ENCODE measurements at regions not wholly inside any gene's neighbourhood (a gene's known extent, or its start where the extent isn't known, plus 50 kb on each side); places are given as distances from the start of the nearest gene placed in this dataset.

DNA sequence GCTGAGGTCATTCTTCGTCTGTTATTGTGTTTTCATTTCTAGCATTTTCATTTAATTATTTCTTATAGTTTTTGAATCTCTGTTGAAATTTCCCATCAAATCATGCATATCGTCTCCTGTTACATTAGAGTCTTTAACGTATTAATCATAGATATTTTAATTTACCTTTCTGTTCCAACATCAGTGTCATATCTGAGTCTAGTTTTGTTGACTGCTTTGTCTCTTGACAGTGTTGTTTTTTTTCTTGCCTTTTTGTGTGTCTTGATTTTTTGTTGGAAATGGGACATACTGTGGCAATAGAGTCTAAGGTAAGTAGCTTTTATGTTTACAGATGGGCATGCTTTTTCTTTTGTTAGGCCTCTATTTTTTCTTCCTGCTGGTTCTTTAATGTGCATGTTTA, 286.8 kb upstream of the THRB start:
- in situ Hi-C loops (cut with MboI): loop anchor here (25.0 kb wide), 1 partner anchor 806 kb away; no protein-coding TSS in a partner anchor

DNA sequence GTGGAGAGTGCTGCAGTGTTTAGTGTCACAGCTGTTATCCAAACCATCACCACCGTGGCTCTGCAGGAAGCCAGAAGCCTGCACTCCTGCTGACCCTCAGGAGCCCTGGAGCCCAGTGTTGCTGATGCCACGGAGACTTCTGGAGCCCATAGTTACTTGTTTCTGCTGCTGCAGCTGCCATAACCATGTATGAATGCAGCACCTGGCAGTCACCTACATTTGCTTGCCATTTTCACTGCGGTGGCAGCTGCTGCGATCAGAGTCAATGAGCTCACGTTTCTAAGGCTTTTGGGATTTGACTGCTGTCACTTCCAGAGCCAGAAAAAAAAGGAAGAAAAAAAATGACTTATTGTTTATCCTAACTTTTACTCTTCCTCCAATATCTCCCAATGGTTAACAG, 299.2 kb upstream of the THRB start:
- H3K4me1 ChIP-seq (ENCODE audit: insufficient read depth): no peaks in the 10 kb centered on the region
- no peaks in the 10 kb centered on the region for H4K20me1 ChIP-seq (ENCODE audit: insufficient read depth)
- 27 to 29% methylated on average over 5 of the region's 5 CpGs for WGBS, 2 experiments (ENCODE audit: low coverage in 1 of 2, low lambda C conversion rate in 2 of 2, missing lambda C conversion rate in 2 of 2)
- H3K9me3 ChIP-seq (ENCODE audit: low read depth): no peaks in the 10 kb centered on the region
- no peaks in the 10 kb centered on the region for H3K36me3 ChIP-seq (ENCODE audit: low read depth)
- H3K4me3 ChIP-seq: no peak overlapping the region
- no peak overlapping the region for H3K4me2 ChIP-seq (ENCODE audit: unreplicated experiment)
- in situ Hi-C loops (cut with MboI): loop anchor here (25.0 kb wide), 1 partner anchor 793 kb away; no protein-coding TSS in a partner anchor
- H3K9ac ChIP-seq: no peak overlapping the region
- H2AFZ ChIP-seq: no peak overlapping the region
- no peaks in the 10 kb centered on the region for H3F3A ChIP-seq (ENCODE audit: insufficient read depth)
- no peaks in the 10 kb centered on the region for H3K27me3 ChIP-seq (replicated peaks; ENCODE audit: insufficient read depth)
- no peak overlapping the region for H3K27ac ChIP-seq
- H3K9me2 ChIP-seq (ENCODE audit: insufficient read depth): no peaks in the 10 kb centered on the region
- no peak for DNase-seq
- no peaks in the 10 kb centered on the region for H3K79me2 ChIP-seq (ENCODE audit: insufficient read depth)
- TF ChIP-seq EZH2 (IDR thresholded peaks at IDR 0.05; ENCODE audit: insufficient read depth, poor library complexity, severe bottlenecking): no peak
- no peak for TF ChIP-seq EZH2phosphoT487 (IDR thresholded peaks at IDR 0.05; ENCODE audit: insufficient read depth, low read depth)

More for the DNA sequence above, 286.8 kb upstream of the THRB start:
- Histone ChIP-seq H3K4me2 (ENCODE audit: unreplicated experiment) (no peak overlapping the region), H4K20me1 (ENCODE audit: insufficient read depth) (no peaks in the 10 kb centered on the region), H3F3A (ENCODE audit: insufficient read depth) (no peaks in the 10 kb centered on the region), H3K9me3 (ENCODE audit: low read depth) (no peaks in the 10 kb centered on the region), H3K9me2 (ENCODE audit: insufficient read depth) (no peaks in the 10 kb centered on the region), H3K4me3 (no peak overlapping the region), H3K27ac (no peak overlapping the region), H3K79me2 (ENCODE audit: insufficient read depth) (no peaks in the 10 kb centered on the region), H3K27me3 (replicated peaks; ENCODE audit: insufficient read depth) (no peaks in the 10 kb centered on the region), H3K4me1 (ENCODE audit: insufficient read depth) (no peaks in the 10 kb centered on the region), H2AFZ (no peak overlapping the region), H3K36me3 (ENCODE audit: low read depth) (no peaks in the 10 kb centered on the region), H3K9ac (no peak overlapping the region)
- TF ChIP-seq EZH2 (IDR thresholded peaks at IDR 0.05; ENCODE audit: insufficient read depth, poor library complexity, severe bottlenecking) (no peak), EZH2phosphoT487 (IDR thresholded peaks at IDR 0.05; ENCODE audit: insufficient read depth, low read depth) (no peak)
- DNase-seq: no peak
- 45% methylated on average over 3 of the region's 3 CpGs for WGBS, 2 experiments (ENCODE audit: low coverage in 1 of 2, low lambda C conversion rate in 2 of 2, missing lambda C conversion rate in 2 of 2)

- Histone ChIP-seq H3K27ac (no peak overlapping the region), H4K20me1 (ENCODE audit: insufficient read depth) (no peaks in the 10 kb centered on the region), H3K9me2 (ENCODE audit: insufficient read depth) (no peaks in the 10 kb centered on the region), H3K4me1 (ENCODE audit: insufficient read depth) (no peaks in the 10 kb centered on the region), H3K9ac (no peak overlapping the region), H3K4me3 (no peak overlapping the region), H2AFZ (no peak overlapping the region), H3K4me2 (ENCODE audit: unreplicated experiment) (no peak overlapping the region), H3K36me3 (ENCODE audit: low read depth) (no peaks in the 10 kb centered on the region), H3K9me3 (ENCODE audit: low read depth) (no peaks in the 10 kb centered on the region), H3K79me2 (ENCODE audit: insufficient read depth) (no peaks in the 10 kb centered on the region), H3K27me3 (replicated peaks; ENCODE audit: insufficient read depth) (no peaks in the 10 kb centered on the region), H3F3A (ENCODE audit: insufficient read depth) (no peaks in the 10 kb centered on the region)
- in situ Hi-C loops (cut with MboI): no loop called here
- 18 to 20% methylated on average over 2 of the region's 2 CpGs for WGBS, 2 experiments (ENCODE audit: low coverage in 1 of 2, low lambda C conversion rate in 2 of 2, missing lambda C conversion rate in 2 of 2)
- no peak for TF ChIP-seq EZH2 (IDR thresholded peaks at IDR 0.05; ENCODE audit: insufficient read depth, poor library complexity, severe bottlenecking)
- TF ChIP-seq EZH2phosphoT487 (IDR thresholded peaks at IDR 0.05; ENCODE audit: insufficient read depth, low read depth): no peak
- DNase-seq: no peak
Observed at GRCh38 chr3:24802614-24803013, 308.0 kb upstream of the THRB start.

DNA sequence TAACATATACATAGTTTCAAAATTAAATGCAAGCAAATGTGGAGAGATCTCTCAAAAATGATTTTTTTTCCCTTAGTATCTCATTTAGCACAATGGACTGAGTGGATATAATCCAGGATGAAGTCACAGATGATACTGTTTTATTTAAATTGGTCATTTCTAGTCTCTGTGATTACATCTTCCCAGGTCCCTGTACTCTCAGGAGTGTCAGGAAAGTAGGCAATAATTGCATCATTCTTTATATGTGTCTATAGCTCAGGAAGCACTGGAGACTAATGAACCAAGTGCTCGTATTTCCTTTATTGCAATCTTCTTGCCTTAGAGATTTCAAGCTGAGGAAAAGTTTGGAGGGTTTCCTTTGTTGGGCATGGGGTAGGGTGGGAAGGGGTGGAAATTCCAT, 309.4 kb upstream of the THRB start:
- TF ChIP-seq EZH2phosphoT487 (IDR thresholded peaks at IDR 0.05; ENCODE audit: insufficient read depth, low read depth) (no peak), EZH2 (IDR thresholded peaks at IDR 0.05; ENCODE audit: insufficient read depth, poor library complexity, severe bottlenecking) (no peak)
- no peak overlapping the region for H3K4me2 ChIP-seq (ENCODE audit: unreplicated experiment)
- H3K4me3 ChIP-seq: no peak overlapping the region
- H3K4me1 ChIP-seq (ENCODE audit: insufficient read depth): no peaks in the 10 kb centered on the region
- H3F3A ChIP-seq (ENCODE audit: insufficient read depth): no peaks in the 10 kb centered on the region
- H3K9me2 ChIP-seq (ENCODE audit: insufficient read depth): no peaks in the 10 kb centered on the region
- no peak overlapping the region for H3K9ac ChIP-seq
- no peaks in the 10 kb centered on the region for H3K36me3 ChIP-seq (ENCODE audit: low read depth)
- H4K20me1 ChIP-seq (ENCODE audit: insufficient read depth): no peaks in the 10 kb centered on the region
- no peaks in the 10 kb centered on the region for H3K27me3 ChIP-seq (replicated peaks; ENCODE audit: insufficient read depth)
- no peaks in the 10 kb centered on the region for H3K79me2 ChIP-seq (ENCODE audit: insufficient read depth)
- H3K9me3 ChIP-seq (ENCODE audit: low read depth): no peaks in the 10 kb centered on the region
- H2AFZ ChIP-seq: no peak overlapping the region
- H3K27ac ChIP-seq: no peak overlapping the region
- 21 to 24% methylated on average over 1 of the region's 1 CpG for WGBS, 2 experiments (ENCODE audit: low coverage in 1 of 2, low lambda C conversion rate in 2 of 2, missing lambda C conversion rate in 2 of 2)
- in situ Hi-C loops (cut with MboI): no loop called here
- DNase-seq: no peak

DNA sequence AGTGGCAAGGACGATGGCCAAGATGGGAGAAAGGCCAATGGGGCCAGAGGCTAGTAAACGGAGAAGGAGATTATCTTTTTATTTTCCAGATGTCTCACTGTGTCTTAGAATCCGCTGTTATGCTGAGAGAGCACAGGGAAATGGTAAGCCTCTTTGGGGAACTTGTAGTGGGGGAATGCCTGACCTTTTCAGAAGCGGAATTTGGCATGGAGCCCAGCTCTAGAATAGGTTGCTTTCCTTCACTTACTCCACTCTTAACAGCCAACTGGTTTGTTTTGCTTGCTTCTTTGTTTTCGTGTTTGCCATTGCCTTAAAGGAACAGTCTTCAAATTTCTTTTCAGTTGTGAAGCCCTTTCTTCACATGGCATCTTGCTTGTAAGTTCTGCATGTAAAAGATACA, 316.2 kb upstream of the THRB start:
- 25 to 26% methylated on average over 5 of the region's 5 CpGs for WGBS, 2 experiments (ENCODE audit: low coverage in 1 of 2, low lambda C conversion rate in 2 of 2, missing lambda C conversion rate in 2 of 2)
- Histone ChIP-seq H3K9ac (no peak overlapping the region), H4K20me1 (ENCODE audit: insufficient read depth) (no peaks in the 10 kb centered on the region), H3K27ac (no peak overlapping the region), H3K27me3 (replicated peaks; ENCODE audit: insufficient read depth) (no peaks in the 10 kb centered on the region), H3K4me2 (ENCODE audit: unreplicated experiment) (no peak overlapping the region), H3K4me3 (no peak overlapping the region), H3F3A (ENCODE audit: insufficient read depth) (no peaks in the 10 kb centered on the region), H3K4me1 (ENCODE audit: insufficient read depth) (no peaks in the 10 kb centered on the region), H3K36me3 (ENCODE audit: low read depth) (no peaks in the 10 kb centered on the region), H3K9me2 (ENCODE audit: insufficient read depth) (no peaks in the 10 kb centered on the region), H3K79me2 (ENCODE audit: insufficient read depth) (no peaks in the 10 kb centered on the region), H2AFZ (no peak overlapping the region), H3K9me3 (ENCODE audit: low read depth) (no peaks in the 10 kb centered on the region)
- TF ChIP-seq EZH2phosphoT487 (IDR thresholded peaks at IDR 0.05; ENCODE audit: insufficient read depth, low read depth) (no peak), EZH2 (IDR thresholded peaks at IDR 0.05; ENCODE audit: insufficient read depth, poor library complexity, severe bottlenecking) (no peak)
- in situ Hi-C loops (cut with MboI): no loop called here
- no peak for DNase-seq

Data from GM23248 (cell line).